ENCODE measurements at regions not wholly inside any gene's neighbourhood (a gene's known extent, or its start where the extent isn't known, plus 50 kb on each side); places are given as distances from the start of the nearest gene placed in this dataset.

- intact Hi-C loops (cut with DNase I) = no loop called here
- H3K36me3 ChIP-seq = no peaks in the 10 kb centered on the region
- DNase-seq = no peak
- no peaks in the 10 kb centered on the region for H3K27me3 ChIP-seq
- no peaks in the 10 kb centered on the region for H3K9me3 ChIP-seq
- WGBS, 3 donors = 77 to 82% (median 81%) methylated on average over 2 of the region's 2 CpGs
- TF ChIP-seq EP300 (IDR thresholded peaks at IDR 0.05) (no peak), POLR2A (IDR thresholded peaks at IDR 0.05) (no peak)
- TF ChIP-seq, protein P1, sequence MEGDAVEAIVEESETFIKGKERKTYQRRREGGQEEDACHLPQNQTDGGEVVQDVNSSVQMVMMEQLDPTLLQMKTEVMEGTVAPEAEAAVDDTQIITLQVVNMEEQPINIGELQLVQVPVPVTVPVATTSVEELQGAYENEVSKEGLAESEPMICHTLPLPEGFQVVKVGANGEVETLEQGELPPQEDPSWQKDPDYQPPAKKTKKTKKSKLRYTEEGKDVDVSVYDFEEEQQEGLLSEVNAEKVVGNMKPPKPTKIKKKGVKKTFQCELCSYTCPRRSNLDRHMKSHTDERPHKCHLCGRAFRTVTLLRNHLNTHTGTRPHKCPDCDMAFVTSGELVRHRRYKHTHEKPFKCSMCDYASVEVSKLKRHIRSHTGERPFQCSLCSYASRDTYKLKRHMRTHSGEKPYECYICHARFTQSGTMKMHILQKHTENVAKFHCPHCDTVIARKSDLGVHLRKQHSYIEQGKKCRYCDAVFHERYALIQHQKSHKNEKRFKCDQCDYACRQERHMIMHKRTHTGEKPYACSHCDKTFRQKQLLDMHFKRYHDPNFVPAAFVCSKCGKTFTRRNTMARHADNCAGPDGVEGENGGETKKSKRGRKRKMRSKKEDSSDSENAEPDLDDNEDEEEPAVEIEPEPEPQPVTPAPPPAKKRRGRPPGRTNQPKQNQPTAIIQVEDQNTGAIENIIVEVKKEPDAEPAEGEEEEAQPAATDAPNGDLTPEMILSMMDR (IDR thresholded peaks at IDR 0.05) = no peak
- H3K4me3 ChIP-seq = no peak overlapping the region
- no peak overlapping the region for H3K27ac ChIP-seq
- no peaks in the 10 kb centered on the region for H3K4me1 ChIP-seq (ENCODE audit: insufficient read depth)
Measured at GRCh38 chr12:47323802-47324201, 244.0 kb upstream of the AMIGO2 start.

- H3K27ac ChIP-seq = no peak overlapping the region
- peaks cover 3% of the 10 kb centered on the region for H3K4me1 ChIP-seq (ENCODE audit: insufficient read depth)
- H3K36me3 ChIP-seq = no peaks in the 10 kb centered on the region
- H3K9me3 ChIP-seq = no peaks in the 10 kb centered on the region
- no peak for DNase-seq
- no peaks in the 10 kb centered on the region for H3K27me3 ChIP-seq
- no peak for TF ChIP-seq EP300 (IDR thresholded peaks at IDR 0.05)
- no peak for TF ChIP-seq POLR2A (IDR thresholded peaks at IDR 0.05)
- TF ChIP-seq, protein P1 (IDR thresholded peaks at IDR 0.05) = no peak
- 0 to 92% (median 48%) methylated on average over 2 of the region's 2 CpGs for WGBS, 3 donors
- H3K4me3 ChIP-seq = no peak overlapping the region
- intact Hi-C loops (cut with DNase I) = no loop called here
Measured at GRCh38 chr12:47321436-47321835, 241.7 kb upstream of the AMIGO2 start.

DNA sequence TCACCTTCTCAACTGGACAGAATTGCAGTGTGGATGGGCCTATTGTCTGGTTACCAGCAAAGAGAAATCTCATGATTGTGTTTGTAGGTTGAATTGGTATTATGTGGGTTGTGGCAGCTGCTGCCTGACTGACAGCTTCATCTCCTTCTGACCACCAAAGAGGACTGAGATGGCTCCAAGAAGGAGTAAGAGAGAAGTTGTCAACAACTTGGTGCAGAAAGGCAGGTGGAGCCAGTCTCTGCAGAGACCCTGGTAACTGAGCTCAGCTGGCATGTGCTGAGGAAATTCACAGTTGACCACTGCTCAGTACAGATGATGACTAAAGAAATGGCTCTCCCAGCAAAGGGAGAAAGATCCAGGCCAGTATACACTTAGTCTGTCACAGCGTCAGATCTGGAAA, 240.0 kb upstream of the AMIGO2 start:
- Histone ChIP-seq H3K27me3 (no peaks in the 10 kb centered on the region), H3K27ac (no peak overlapping the region), H3K4me1 (ENCODE audit: insufficient read depth) (peaks cover 4% of the 10 kb centered on the region), H3K36me3 (no peaks in the 10 kb centered on the region), H3K9me3 (no peaks in the 10 kb centered on the region), H3K4me3 (no peak overlapping the region)
- TF ChIP-seq, protein P1 (IDR thresholded peaks at IDR 0.05) = no peak
- no peak for TF ChIP-seq EP300 (IDR thresholded peaks at IDR 0.05)
- TF ChIP-seq POLR2A (IDR thresholded peaks at IDR 0.05) = no peak
- 96 to 100% (median 98%) methylated on average over 1 of the region's 1 CpG for WGBS, 3 donors
- intact Hi-C loops (cut with DNase I) = no loop called here
- no peak for DNase-seq

- intact Hi-C loops (cut with DNase I) = no loop called here
- TF ChIP-seq EP300 (IDR thresholded peaks at IDR 0.05) (no peak), POLR2A (IDR thresholded peaks at IDR 0.05) (no peak)
- TF ChIP-seq, protein P1 (IDR thresholded peaks at IDR 0.05) = no peak
Measured at GRCh38 chr12:47318963-47319362, 239.2 kb upstream of the AMIGO2 start.

More at GRCh38 chr12:47318963-47319362, 239.2 kb upstream of the AMIGO2 start:
- no peak for DNase-seq
- H3K27me3 ChIP-seq = no peaks in the 10 kb centered on the region
- no peaks in the 10 kb centered on the region for H3K36me3 ChIP-seq
- H3K4me1 ChIP-seq (ENCODE audit: insufficient read depth) = peaks cover 4% of the 10 kb centered on the region
- H3K9me3 ChIP-seq = no peaks in the 10 kb centered on the region
- H3K4me3 ChIP-seq = no peak overlapping the region
- WGBS, 3 donors = 69 to 89% (median 85%) methylated on average over 4 of the region's 4 CpGs
- H3K27ac ChIP-seq = no peak overlapping the region
